ENCODE measurements at regions not wholly inside any gene's neighbourhood (a gene's known extent, or its start where the extent isn't known, plus 50 kb on each side); places are given as distances from the start of the nearest gene placed in this dataset.
"Not testable (repeated sequence)": the region's sequence is repeated elsewhere in the genome, so short reads cannot be mapped to it uniquely, and the experiment has no call there.

DNA sequence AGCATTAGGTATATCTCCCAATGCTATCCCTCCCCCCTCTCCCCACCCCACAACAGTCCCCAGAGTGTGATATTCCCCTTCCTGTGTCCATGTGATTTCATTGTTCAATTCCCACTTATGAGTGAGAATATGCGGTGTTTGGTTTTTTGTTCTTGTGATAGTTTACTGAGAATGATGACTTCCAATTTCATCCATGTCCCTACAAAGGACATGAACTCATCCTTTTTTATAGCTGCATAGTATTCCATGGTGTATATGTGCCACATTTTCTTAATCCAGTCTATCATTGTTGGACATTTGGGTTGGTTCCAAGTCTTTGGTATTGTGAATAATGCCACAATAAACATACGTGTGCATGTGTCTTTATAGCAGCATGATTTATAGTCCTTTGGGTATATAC lies 194.6 kb upstream of the WSB1 start:
- not testable (repeated sequence) for DNase-seq

DNA sequence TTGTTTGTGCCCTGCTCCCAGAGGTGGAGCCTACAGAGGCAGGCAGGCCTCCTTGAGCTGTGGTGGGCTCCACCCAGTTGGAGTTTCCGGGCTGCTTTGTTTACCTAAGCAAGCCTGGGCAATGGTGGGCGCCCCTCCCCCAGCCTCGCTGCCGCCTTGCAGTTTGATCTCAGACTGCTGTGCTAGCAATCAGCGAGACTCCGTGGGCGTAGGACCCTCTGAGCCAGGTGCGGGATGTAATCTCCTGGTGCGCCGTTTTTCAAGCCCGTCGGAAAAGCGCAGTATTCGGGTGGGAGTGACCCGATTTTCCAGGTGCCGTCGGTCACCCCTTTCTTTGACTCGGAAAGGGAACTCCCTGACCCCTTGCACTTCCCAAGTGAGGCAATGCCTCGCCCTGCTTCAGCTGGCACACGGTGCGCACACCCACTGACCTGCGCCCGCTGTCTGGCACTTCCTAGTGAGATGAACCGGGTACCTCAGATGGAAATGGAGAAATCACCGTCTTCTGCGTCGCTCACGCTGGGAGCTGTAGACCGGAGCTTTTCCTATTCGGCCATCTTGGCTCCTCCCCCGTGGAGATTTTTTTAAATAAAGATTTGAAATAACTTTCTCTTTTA lies 189.2 kb upstream of the WSB1 start:
- DNase-seq: not testable (repeated sequence)

DNA sequence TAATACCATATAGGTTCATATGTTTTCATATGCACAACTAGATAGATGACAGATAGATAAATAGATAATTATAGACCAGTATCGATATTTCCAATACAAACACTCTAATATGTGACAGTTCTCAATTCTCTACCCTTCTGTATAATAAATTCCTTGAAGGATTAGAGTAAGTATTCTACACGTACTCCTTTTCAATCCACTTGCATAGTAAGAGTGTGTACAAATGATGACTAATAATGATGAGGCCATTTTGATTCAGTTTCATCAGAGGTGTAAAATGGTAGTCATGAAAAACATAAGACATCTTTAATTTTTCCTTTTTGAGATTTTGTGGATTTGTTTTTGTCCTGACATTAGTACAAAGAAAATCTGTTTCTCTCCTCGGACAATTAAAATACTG lies 188.3 kb upstream of the WSB1 start:
- no peak for DNase-seq

DNA sequence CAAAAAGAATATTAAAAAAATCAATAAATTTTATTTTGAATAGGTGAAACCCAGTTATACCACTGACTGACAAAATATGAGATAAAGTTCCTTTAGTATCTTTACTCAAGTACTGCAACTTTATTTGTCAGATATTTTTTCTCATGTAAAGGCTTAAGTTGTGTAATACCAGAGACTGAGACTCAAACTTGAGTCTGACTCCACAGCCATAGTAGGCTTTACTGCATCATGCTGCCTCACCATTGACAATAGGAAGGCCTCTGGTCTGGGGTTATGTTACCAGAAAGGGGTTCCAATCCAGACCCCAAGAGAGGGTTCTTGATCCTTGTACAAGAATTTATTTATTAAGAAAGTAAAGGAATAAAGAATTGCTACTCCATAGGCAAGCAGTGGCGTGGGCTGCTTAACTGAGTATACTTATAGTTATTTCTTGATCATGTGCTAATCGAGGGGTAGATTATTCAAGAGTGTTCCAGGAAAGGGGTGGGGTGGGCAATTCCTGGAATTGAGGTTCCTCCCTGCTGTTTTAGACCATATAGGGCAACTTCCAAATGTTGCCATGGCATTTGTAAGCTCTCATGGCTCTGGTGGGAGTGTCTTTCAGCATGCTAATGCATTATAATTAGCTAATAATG lies 187.4 kb upstream of the WSB1 start:
- no peak for DNase-seq

GRCh38 chr17:27106982-27107360 lies 186.9 kb upstream of the WSB1 start:
- no peak for DNase-seq

DNA sequence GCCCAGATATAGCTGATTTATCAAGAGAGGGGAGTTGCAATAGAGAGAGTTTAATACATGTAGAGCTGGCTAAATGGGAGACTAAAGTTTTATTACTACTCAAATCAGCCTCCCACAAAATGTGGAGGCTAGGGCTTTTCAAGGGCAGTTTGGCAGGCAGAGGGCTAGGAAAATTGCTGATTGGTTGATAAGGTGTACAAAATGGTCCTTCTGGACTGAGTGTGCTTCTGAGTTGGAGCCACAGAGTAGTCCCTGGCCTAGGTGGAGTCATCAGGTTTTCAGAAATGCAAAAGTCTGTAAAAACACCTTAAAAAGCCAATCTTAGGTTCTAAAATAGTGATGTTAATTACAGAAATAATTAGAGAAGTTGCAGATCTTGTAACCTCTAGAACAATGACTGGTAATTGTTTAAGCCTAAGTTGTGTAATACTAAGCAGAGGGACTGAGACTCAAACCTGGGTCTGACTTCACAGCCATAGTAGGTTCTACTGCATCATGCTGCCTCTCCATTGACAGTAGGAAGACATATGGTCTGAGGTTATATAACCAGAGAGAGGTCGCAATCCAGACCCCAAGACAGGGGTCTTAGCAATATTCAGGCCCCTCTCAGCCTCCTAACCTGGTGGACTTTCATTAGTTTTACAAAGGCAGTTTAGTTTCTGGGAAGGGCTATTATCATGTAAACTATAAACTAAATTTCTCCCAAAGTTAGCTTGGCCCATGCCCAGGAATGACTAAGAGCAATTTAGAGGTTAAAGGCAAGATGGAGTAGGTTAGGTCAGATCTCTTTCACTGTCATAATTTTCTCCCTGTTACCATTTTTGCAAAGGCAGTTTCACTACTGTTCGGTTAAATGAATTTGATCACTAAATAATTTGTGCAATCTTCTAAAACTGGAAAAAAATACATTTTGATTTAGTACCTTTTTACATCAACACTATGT lies 186.3 kb upstream of the WSB1 start:
- DNase-seq: not testable (repeated sequence)

DNA sequence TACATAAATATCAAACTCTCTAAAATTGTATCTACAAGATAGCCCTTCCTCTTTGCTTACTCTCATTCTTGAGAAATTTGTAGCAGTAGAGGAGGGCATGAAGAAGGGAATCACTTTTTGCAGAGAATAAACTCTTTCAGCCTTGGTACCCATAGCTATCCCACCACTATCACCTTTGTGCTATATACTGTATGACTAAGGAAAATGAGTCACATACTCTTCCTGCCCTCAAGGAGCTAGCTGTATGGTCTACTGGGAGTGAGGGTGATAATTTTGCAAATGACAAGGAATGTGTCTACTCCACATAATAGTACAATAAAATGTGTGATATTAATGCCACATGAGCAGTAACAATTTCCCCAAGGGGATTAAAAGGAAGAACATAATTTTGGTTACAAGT lies 184.6 kb upstream of the WSB1 start:
- DNase-seq: no peak

- DNase-seq: no peak
Measured at GRCh38 chr17:27153005-27153404, 140.9 kb upstream of the WSB1 start.

DNA sequence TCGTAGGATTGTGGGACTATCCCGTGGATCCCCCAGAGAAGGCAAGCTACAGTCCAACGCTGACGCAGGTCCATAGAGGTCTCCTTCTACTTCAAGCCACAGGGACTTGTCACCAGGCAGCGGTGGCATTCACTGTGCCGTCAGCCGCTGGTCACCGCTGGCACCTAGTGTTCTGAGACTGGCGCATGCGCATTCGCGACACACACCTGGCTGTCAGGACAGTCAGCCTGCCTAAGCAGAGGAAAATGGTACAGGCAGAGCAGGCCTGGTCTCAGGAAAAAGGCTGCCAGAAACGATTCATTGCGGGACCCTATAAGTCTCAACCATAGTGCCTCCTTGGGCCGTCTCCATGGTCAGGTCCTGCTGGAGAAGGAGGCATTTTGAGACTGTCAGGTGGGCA lies 138.0 kb upstream of the WSB1 start:
- DNase-seq: no peak

- DNase-seq: no peak
Measured at GRCh38 chr17:27157297-27157696, 136.6 kb upstream of the WSB1 start.

DNA sequence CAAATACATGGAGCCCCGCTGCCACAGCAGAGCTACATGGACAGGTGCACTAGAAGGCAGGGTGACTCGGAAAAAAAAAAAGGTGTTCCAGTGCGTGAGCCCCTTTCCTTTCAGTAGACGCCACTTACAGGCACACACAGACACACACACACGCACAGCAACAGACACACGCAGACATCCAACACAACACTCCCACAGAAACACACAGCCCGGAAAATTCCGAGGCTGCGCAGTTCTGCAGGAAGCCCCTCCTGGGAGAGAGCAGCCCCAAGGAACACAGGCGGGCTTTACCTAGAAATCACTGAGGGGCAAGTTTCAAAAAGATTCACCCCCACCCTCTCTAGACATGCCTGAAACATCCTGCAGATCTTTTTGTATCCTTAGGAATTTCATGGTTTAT lies 136.0 kb upstream of the WSB1 start:
- no peak for DNase-seq

- DNase-seq: no peak
Measured at GRCh38 chr17:27158382-27158781, 135.5 kb upstream of the WSB1 start.

DNA sequence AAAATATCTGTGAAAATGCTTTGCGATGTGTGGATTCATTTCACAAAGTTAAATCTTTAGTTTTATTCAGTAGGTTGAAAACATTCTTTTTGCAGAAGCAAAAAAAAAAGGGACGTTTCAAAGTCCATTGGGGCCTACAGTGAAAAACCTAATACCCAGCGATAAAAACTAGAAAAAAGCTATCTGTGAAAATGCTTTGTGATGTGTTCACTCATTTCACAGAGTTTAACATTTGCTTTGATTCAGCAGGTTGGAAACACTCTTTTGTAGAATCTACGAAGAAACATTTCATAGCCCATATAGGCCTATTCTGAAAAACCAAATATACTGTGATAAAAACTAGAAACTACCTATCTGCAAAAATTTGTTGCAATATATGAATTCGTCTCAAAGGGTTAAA lies 113.6 kb upstream of the WSB1 start:
- no peak for DNase-seq

- DNase-seq: not testable (repeated sequence)
Measured at GRCh38 chr17:27181379-27181925, 112.5 kb upstream of the WSB1 start.

- no peak for DNase-seq
Measured at GRCh38 chr17:27181935-27182334, 112.0 kb upstream of the WSB1 start.

- not testable (repeated sequence) for DNase-seq
Measured at GRCh38 chr17:27197505-27197904, 96.4 kb upstream of the WSB1 start.

- no peak for DNase-seq
Measured at GRCh38 chr17:27199948-27200347, 94.0 kb upstream of the WSB1 start.

GRCh38 chr17:27200476-27200875 lies 93.4 kb upstream of the WSB1 start:
- no peak for DNase-seq

DNA sequence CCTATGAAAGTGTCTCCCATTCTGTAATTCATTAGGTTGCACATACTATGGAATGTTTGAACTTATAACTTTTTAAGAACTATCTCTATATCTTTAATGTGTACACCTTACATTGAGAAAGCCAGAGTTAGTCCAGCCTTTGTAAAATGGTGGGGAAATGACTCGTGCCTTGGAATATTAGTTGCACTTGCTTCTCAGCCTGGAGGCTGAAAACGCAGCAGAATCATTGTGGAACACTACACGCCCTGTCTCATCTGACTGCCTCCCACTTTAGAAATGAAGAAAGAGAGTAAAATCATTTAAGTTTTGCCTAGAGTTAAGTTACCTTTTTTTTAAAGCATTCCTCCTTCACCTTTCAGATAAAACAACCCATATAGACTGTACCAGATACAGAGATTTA lies 90.7 kb upstream of the WSB1 start:
- no peak for DNase-seq

DNA sequence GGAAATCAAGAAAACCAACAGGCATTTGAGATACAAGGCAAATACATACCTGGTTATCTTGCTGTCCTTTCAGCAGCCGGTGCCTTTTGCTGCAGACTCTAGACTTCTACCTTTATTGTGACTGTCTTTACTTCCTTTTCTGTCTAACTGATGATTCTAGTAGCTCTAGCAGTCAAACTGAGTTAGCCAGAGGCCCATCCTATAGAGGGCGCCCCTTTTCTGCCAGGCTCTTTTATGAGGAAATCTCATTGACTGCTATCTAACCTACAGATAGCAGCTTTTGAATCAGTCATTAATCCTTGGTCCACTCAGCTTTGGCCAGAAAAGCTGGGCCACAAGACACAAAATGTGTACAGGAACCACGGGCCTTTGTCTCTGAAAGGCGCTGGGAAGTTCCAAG lies 87.5 kb upstream of the WSB1 start:
- no peak for DNase-seq

DNA sequence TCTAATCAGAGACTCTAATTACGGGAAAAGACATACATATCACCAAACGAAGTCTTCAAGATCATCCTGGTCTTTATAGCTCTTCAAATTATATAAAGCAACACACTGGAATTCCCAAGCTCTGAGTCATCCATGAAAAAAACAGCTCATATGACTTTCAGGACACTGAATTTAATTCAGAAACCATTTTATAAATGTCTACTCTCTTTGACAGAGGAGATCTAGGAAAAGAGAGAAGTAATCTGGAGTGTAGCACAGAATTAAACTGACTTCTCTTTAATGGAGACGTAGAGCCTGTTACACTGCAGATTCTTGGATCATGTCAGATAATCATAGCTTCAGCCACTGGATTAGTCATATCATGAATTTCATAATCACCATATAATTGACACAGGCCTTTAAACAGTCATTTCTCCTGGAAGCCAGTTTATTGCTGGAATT lies 86.8 kb upstream of the WSB1 start:
- DNase-seq: no peak

- DNase-seq: not testable (repeated sequence)
Measured at GRCh38 chr17:27208370-27208769, 85.5 kb upstream of the WSB1 start.

DNA sequence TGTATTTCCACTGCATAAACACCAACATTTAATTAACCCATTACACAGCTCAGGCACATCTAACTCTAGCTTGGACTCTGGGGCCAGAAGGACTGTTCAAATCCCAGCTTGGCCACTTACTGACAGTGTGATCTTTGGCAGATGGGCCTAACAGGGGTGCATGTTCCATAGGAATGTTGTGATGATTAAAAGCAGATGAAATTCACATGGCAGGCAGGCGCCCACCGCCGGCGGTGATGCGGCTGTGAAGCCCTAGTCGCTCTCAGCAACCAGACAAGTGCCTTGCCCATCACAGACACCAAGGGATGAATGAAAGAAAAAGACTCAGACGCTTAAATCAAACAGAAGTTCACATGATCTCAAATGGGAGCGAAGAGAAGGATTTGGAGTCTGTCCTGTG lies 84.6 kb upstream of the WSB1 start:
- no peak for DNase-seq

DNA sequence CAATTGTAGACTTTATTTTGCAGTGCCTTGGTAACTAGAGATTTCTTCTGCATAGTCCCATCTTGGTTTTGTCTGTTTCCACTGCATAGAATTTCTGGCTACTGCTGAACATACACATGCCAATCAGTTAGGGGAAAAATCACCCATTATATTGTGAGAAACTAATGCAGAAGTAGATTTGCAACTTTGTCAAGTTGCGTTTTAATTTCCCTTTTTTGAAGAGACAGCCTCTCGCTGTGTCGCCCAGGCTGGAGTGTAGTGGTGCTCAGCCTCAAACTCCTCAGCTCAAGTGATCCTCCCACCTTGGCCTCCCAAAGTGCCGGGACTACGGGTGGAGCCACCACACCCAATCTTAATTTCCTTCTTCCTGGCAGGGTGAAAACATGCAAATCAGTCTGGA lies 83.1 kb upstream of the WSB1 start:
- not testable (repeated sequence) for DNase-seq

Data from activated CD4-positive, alpha-beta T cell treated with anti-CD3 and anti-CD28 coated beads for 1 hour (primary cell).